Lower leg skin (tissue), 3 donors: ENCODE measurements at regions not wholly inside any gene's neighbourhood (a gene's known extent, or its start where the extent isn't known, plus 50 kb on each side); places are given as distances from the start of the nearest gene placed in this dataset.

Experiments used
- CTCF ChIP-seq, 3 donors: fragments of 450-650 bp; IDR thresholded peaks; one replicate each; pipeline ENCODE4 v1.5.1; 2016; ENCODE audit warnings: antibody characterized with exemption in 3 of 3, mild to moderate bottlenecking in 3 of 3, moderate library complexity in 2 of 3
- POLR2A ChIP-seq, 2 donors: fragments of 450-650 bp; IDR thresholded peaks; one replicate each; pipeline ENCODE4 v1.6.1; 2016 to 2017; ENCODE audit warnings: antibody characterized with exemption in 2 of 2, mild to moderate bottlenecking in 1 of 2, moderate library complexity in 1 of 2

- TF ChIP-seq CTCF (IDR thresholded peaks at IDR 0.05) (no peak), POLR2A (IDR thresholded peaks at IDR 0.05) (no peak)
These were observed 71.7 kb upstream of the FCN1 start for GRCh38 chr9:134989206-134990065.
